ENCODE measurements at regions not wholly inside any gene's neighbourhood (a gene's known extent, or its start where the extent isn't known, plus 50 kb on each side); places are given as distances from the start of the nearest gene placed in this dataset.

DNA sequence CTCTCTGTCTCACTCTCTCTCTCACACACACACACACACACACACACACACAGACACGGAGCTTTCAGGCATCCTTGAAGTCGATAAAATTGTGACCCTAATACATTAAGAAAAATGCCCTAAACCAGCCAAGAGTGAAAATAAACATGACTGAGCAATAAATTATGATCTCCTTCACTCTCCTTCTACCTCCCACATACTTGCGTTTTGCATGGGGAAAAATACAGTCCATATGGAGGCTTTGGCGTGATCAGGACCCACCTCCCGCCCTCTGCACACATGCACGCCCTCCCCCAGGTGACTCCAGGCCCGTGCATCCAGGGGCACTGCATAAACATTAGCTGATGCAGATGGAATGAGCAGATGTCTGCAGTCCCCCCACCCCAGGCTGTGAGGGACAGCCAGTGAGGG lies 114.2 kb upstream of the JARID2 start:
- no peaks in the 10 kb centered on the region for H3F3A ChIP-seq (ENCODE audit: control insufficient read depth, insufficient read depth)
- H3K36me3 ChIP-seq (ENCODE audit: control insufficient read depth, low read length), result no peaks in the 10 kb centered on the region
- no peaks in the 10 kb centered on the region for H3K9me2 ChIP-seq (replicated peaks; ENCODE audit: control insufficient read depth, low read length)
- H3K4me1 ChIP-seq (ENCODE audit: control insufficient read depth, low read length), result peaks cover 5% of the 10 kb centered on the region; the same call in 1 of the 2 replicates
- TF ChIP-seq EZH2phosphoT487 (IDR thresholded peaks at IDR 0.05; ENCODE audit: borderline replicate concordance, low read length), result no peak
- TF ChIP-seq, protein P1, sequence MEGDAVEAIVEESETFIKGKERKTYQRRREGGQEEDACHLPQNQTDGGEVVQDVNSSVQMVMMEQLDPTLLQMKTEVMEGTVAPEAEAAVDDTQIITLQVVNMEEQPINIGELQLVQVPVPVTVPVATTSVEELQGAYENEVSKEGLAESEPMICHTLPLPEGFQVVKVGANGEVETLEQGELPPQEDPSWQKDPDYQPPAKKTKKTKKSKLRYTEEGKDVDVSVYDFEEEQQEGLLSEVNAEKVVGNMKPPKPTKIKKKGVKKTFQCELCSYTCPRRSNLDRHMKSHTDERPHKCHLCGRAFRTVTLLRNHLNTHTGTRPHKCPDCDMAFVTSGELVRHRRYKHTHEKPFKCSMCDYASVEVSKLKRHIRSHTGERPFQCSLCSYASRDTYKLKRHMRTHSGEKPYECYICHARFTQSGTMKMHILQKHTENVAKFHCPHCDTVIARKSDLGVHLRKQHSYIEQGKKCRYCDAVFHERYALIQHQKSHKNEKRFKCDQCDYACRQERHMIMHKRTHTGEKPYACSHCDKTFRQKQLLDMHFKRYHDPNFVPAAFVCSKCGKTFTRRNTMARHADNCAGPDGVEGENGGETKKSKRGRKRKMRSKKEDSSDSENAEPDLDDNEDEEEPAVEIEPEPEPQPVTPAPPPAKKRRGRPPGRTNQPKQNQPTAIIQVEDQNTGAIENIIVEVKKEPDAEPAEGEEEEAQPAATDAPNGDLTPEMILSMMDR (IDR thresholded peaks at IDR 0.05; ENCODE audit: low read depth, low read length, poor library complexity, severe bottlenecking), result no peak
- H3K4me2 ChIP-seq (ENCODE audit: low read length), result no peak overlapping the region
- H3K27ac ChIP-seq (ENCODE audit: low read depth, low read length), result no peak overlapping the region
- H3K9me3 ChIP-seq (ENCODE audit: control insufficient read depth, insufficient read depth, low read length), result no peaks in the 10 kb centered on the region
- H3K4me3 ChIP-seq (ENCODE audit: low read length), result no peak overlapping the region
- no peaks in the 10 kb centered on the region for H3K79me2 ChIP-seq (ENCODE audit: control insufficient read depth, low read length)
- no peaks in the 10 kb centered on the region for H4K20me1 ChIP-seq (ENCODE audit: control insufficient read depth, insufficient read depth, low read depth, low read length)
- no peaks in the 10 kb centered on the region for H3K27me3 ChIP-seq (ENCODE audit: control insufficient read depth, low read length)

DNA sequence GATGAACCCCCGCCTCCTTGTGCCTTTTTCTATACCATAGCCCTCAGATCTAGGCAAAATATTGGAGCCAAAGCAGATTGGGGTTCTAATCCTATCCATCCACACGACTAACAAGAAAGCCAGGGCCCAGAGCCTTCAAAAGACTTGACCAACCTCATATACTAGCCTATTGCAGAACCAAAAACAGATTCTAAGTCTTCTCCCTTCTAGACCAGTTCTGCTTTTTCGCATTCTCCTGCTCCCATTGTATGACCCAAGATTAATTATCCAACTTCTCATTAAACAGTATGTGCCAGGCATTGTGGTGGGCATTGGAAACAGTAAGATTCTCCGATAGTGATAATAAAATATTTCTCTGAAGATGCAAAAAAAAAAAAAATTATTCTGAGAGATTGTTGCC lies 113.7 kb upstream of the JARID2 start:
- no peaks in the 10 kb centered on the region for H3K9me3 ChIP-seq (ENCODE audit: control insufficient read depth, insufficient read depth, low read length)
- H3K4me3 ChIP-seq (ENCODE audit: low read length), result no peak overlapping the region
- H3K79me2 ChIP-seq (ENCODE audit: control insufficient read depth, low read length), result no peaks in the 10 kb centered on the region
- H3F3A ChIP-seq (ENCODE audit: control insufficient read depth, insufficient read depth), result no peaks in the 10 kb centered on the region
- H3K9me2 ChIP-seq (replicated peaks; ENCODE audit: control insufficient read depth, low read length), result no peaks in the 10 kb centered on the region
- H3K36me3 ChIP-seq (ENCODE audit: control insufficient read depth, low read length), result no peaks in the 10 kb centered on the region
- no peaks in the 10 kb centered on the region for H3K27me3 ChIP-seq (ENCODE audit: control insufficient read depth, low read length)
- TF ChIP-seq EZH2phosphoT487 (IDR thresholded peaks at IDR 0.05; ENCODE audit: borderline replicate concordance, low read length), result no peak
- TF ChIP-seq, protein P1 (IDR thresholded peaks at IDR 0.05; ENCODE audit: low read depth, low read length, poor library complexity, severe bottlenecking), result no peak
- peaks cover 5% of the 10 kb centered on the region; the same call in 1 of the 2 replicates for H3K4me1 ChIP-seq (ENCODE audit: control insufficient read depth, low read length)
- no peak overlapping the region for H3K4me2 ChIP-seq (ENCODE audit: low read length)
- H3K27ac ChIP-seq (ENCODE audit: low read depth, low read length), result no peak overlapping the region
- no peaks in the 10 kb centered on the region for H4K20me1 ChIP-seq (ENCODE audit: control insufficient read depth, insufficient read depth, low read depth, low read length)

DNA sequence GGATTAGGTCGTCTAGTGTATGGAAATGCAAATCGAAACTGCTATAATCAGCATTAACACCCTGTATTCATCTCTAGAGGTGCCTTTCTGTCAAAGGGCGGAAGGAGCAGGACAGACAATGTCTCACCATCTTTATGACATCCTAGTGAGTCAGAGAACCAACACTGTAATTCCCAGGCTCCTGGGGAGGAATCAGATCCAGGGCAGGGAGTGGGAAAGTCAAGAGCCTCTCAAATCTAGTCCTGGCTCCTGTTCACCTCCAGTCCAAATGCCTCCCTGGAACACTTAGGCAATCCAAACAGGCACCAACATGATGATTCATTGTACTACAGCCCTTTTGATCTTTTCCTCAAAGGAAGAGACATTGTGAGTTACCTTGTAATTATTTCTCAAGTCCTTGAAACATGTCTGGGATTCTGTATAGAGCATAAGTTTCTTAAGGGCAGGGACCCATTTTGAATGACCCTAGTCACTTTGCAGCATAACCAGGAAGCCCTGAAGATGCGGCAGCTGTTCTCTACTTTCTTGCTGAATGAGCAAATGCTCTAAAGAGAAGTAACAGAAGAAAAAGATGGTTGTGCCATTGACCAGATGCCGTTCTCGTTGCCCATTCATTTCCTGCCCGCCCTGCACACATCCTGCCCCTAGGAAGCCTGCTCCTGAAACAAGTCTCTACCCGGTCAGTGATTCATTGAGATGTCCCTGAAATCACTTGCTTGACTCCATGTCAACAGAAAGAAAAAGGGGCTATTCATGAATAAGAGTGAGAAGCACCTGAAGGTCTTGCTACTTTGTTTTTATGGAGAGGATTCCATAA lies 112.8 kb upstream of the JARID2 start:
- H3K27ac ChIP-seq (ENCODE audit: low read depth, low read length), result no peak overlapping the region
- TF ChIP-seq EZH2phosphoT487 (IDR thresholded peaks at IDR 0.05; ENCODE audit: borderline replicate concordance, low read length), result no peak
- TF ChIP-seq, protein P1 (IDR thresholded peaks at IDR 0.05; ENCODE audit: low read depth, low read length, poor library complexity, severe bottlenecking), result no peak
- H3K9me3 ChIP-seq (ENCODE audit: control insufficient read depth, insufficient read depth, low read length), result no peaks in the 10 kb centered on the region
- no peaks in the 10 kb centered on the region for H4K20me1 ChIP-seq (ENCODE audit: control insufficient read depth, insufficient read depth, low read depth, low read length)
- no peak overlapping the region for H3K4me2 ChIP-seq (ENCODE audit: low read length)
- H3K9me2 ChIP-seq (replicated peaks; ENCODE audit: control insufficient read depth, low read length), result no peaks in the 10 kb centered on the region
- peaks cover 5% of the 10 kb centered on the region; the same call in 1 of the 2 replicates for H3K4me1 ChIP-seq (ENCODE audit: control insufficient read depth, low read length)
- H3K79me2 ChIP-seq (ENCODE audit: control insufficient read depth, low read length), result no peaks in the 10 kb centered on the region
- H3F3A ChIP-seq (ENCODE audit: control insufficient read depth, insufficient read depth), result no peaks in the 10 kb centered on the region
- H3K27me3 ChIP-seq (ENCODE audit: control insufficient read depth, low read length), result no peaks in the 10 kb centered on the region
- H3K36me3 ChIP-seq (ENCODE audit: control insufficient read depth, low read length), result no peaks in the 10 kb centered on the region
- no peak overlapping the region for H3K4me3 ChIP-seq (ENCODE audit: low read length)
